HG02678 (cell line): ENCODE measurements at regions not wholly inside any gene's neighbourhood (a gene's known extent, or its start where the extent isn't known, plus 50 kb on each side); places are given as distances from the start of the nearest gene placed in this dataset.
"Not testable (repeated sequence)": the region's sequence is repeated elsewhere in the genome, so short reads cannot be mapped to it uniquely, and the experiment has no call there.

Source experiments
- ATAC-seq: cut with Tn5 transposase; IDR thresholded peaks from one replicate; pipeline ENCODE4 v1.9.1; 2021; ENCODE audit warnings: mild to moderate bottlenecking, moderate library complexity; ENCODE audit not compliant: unreplicated experiment

DNA sequence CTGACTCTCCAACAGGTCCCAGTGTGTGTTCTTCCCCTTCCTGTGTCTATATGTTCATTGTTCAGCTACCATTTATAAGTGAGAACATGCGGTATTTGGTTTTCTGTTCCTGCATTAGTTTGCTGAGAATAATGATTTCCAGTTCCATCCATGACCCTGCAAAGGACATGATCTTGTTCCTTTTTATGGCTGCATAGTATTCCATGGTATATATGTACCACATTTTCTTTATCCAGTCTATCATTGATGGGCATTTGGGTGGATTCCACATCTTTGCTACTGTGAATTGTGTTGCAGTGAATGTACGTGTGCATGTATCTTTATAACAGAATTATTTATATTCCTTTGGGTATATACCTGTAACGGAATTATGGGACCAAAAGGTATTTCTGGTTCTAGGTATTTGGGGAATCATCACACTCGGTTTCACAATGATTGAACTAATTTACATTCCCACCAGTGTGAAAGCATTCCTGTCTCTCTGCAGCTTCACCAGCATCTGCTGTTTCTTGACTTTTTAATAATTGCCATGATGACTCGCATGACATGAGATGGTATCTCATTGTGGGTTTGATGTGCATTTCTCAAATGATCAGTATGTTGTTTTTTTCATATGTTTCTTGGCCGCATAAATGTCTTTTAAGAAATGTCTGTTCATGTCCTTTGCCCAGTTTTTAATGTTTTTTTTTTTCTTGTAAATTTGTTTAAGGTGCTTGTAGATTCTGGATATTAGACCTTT lies 60.2 kb downstream of the LSMEM1 start:
- no peak for ATAC-seq

DNA sequence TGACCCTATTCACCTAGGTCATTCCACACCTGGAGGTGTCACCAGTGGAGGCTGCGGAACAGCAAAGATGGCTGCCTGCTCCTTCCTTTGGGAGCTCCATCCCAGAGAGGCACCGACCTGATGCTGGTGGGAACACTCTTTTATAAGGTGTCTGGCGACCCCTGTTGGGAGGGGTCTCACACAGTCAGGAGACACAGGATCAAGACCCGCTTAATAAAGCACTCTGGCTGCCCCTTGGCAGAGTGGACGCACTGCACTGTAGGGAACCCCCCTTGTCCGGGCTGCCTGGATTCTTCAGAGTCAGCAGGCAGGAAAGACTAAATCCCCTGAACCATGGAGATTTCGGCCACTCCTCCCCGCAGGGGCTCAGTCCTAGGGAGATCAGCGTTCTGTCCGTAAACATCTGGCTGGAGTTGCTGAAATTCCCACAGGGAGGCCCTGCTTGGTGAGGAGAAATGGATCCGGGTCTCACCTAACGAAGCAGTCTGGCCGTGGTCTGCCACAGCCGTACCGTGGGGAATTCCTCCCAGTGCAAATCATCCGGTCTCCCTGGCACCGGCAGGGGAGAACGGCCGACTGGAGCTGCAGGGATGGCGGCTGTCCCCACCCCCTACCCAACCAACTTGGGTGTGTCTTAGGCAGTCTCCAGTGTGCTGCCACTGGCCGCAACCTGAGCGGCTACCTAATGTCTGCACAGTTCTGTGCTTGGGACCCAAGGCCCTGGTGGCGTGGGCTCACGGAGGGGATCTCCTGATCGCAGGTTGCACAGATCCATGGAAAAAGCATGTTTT lies 66.1 kb downstream of the LSMEM1 start:
- no peak for ATAC-seq

DNA sequence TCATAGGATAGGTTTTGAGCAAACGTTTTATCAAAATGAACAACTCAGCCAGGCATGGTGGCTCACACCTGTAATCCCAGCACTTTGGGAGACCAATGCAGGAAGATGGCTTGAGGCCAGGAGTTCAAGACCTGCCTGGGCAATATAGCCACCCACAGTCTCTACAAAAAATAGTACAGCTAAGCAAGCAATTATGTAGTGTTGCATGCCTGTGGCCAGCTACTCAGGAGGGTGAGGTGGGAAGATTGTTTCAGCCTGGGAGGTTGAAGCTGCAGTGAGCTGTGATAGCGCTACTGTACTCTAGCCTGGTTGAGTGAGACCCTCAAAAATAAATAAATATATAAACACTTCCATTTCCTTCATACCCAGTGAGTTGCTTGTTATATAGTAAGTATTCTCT lies 67.1 kb downstream of the LSMEM1 start:
- ATAC-seq, result no peak

DNA sequence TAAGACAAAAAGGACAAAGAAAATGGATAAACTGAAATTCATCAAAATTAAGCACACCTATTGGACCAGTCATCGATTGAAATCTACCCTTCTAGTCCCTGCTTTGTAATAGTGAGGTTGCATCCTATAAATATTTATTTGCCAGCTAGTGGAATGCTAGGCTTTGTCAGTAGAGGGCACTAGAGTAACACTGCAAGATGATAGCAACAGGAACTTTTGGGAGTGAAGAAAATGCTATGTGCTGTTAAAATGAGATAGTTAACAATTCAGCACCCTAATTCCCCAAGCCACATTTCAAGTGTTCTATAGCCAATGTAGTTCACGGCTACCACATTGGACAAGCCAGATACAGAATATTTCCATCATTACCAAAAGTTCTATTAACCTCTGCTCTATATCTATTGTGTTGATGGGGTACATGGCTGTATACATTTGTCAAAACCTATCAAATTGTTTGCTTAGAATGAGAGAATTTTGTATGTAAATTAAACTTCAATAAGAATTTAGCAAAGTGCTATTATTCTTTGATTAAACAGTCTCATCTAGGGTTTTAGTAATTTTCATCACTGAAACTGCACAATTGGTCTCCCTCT lies 69.8 kb downstream of the LSMEM1 start:
- ATAC-seq, result peak; percentile 91

DNA sequence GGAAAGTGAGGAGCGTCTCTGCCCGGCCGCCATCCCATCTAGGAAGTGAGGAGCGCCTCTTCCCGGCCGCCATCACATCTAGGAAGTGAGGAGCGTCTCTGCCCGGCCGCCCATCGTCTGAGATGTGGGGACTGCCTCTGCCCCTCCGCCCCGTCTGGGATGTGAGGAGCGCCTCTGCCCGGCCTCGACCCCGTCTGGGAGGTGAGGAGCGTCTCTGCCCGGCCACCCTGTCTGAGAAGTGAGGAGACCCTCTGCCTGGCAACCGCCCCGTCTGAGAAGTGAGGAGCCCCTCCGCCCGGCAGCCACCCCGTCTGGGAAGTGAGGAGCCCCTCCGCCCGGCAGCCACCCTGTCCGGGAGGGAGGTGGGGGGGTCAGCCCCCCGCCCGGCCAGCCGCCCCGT lies 70.7 kb downstream of the LSMEM1 start:
- not testable (repeated sequence) for ATAC-seq

DNA sequence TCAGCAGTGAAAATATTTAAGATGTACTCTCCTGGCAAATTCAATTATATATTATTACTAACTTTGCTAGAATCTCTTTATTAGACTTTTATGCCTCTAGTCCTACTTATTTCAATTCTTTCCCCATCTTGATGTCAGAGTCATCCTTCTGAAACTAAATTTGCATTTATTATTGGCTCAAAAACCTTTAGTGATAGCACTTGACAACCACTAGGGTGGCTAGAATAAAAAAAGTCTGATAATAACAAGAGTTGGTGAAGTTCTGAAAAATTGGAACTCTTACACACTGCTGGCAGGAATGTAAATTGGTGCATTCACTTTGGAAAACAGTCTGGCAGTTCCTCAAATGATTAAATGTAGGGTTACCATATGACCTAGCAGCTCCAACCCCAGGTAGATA lies 73.8 kb downstream of the LSMEM1 start:
- no peak for ATAC-seq

DNA sequence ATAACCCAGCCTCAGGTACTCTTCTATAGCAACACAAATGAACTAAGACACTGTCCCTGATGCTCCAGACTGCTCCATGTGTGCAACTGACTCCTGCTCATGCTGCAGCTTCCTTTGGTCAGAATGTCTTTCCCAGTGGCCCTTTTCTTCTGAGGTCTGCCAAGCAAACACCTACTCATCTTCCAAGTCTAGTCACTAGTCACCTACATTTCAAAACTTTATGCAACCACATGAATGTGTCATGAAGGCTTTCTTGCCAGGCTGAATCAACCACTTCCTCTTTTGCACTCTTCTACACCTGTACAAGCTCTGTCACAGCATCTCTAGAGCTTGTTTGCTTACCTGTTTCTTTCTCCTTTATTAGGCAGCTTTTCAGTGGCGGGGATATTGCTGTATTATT lies 75.8 kb downstream of the LSMEM1 start:
- peak; percentile 90 for ATAC-seq

DNA sequence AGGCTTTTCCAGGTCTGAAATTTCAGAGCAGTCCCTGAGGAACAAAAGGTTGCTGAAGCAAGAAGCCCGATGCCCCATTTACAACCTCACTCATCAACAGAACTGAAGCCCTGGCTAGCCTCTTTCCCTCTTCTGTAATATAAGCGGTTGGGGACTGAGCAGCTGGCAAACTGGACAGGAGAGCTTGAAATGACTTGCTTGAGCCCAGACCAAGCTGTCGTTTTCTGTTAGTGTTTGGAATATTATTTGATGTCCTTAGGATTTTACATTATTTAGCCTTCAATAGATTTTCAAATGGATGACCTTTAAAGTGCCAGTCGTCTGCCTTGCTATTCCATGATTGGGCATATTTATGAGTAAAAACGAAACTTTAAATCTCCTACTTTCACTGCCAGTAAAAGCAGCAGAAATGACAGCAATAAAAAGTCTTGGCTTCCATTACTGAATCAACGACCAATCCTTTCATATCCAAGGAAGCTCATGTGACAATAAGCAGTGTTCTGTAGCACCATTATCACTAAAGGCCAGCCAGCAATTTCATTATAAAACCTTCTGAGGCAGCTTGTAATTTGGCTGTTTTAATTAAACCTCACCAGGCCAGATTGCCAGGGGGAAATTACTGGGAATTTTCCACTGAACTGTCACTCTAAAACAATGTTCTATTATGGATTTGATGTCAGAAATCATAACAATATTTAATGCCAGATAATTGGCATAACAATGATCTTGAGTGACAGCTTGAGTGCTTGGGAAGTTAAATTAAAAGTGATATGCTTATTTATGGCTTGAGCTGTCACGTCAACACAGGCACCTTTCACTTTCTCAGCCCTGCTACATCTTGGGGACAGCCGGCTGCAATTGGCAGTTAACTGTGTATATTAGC lies 85.9 kb downstream of the LSMEM1 start:
- no peak for ATAC-seq

DNA sequence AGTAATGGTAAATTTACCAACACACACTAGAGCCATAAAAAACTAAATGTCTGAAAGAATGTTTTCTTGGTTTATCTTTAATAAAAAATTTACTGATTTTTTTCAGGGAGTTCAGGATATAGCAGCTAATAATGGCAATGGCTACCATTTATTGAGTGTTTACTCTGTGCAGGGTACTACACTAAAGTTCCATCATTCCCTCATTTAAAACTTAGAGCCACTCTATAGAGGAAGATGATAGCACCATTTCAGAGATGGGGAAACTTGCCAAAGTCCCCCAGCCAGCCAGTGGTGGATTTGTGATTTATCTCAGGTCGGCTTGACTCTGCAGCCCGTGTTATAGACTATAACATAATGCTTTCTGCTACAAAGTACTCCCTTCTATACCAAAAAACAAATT lies 86.6 kb downstream of the LSMEM1 start:
- no peak for ATAC-seq

DNA sequence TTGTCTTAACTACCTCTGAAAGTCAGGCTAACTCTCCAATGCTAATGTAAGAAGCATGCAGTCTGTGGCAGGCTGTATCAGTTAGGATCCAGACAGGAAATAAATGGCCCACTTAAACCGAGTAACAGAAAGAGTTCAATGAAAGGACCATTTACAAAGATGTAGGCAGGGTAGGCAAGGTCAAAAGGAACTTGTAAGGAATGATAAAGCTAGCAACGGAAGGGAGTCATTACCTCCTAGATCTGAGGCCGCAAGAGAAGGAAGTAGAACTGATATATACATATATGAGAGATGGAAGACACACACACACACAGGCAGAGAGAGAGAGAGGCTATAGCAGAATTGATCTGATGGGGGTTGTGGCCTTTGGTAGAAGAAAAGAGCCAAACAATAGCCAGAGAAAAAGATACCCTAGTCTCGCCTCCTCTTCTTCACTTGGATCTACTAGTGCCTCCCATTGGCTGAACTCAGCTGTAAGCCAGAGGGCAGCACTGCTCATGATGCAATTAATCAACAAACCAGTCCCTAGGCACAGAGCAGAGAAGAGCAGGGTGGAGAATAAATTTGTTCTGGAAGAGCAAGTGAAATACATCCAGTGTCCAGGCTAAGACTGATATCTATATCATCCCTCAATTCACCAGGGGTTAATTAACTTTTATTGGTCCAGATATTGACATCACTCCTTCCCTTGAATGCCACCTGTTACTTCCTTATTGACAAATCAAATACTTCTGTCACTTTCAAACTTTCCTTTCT lies 91.2 kb downstream of the LSMEM1 start:
- ATAC-seq, result no peak

DNA sequence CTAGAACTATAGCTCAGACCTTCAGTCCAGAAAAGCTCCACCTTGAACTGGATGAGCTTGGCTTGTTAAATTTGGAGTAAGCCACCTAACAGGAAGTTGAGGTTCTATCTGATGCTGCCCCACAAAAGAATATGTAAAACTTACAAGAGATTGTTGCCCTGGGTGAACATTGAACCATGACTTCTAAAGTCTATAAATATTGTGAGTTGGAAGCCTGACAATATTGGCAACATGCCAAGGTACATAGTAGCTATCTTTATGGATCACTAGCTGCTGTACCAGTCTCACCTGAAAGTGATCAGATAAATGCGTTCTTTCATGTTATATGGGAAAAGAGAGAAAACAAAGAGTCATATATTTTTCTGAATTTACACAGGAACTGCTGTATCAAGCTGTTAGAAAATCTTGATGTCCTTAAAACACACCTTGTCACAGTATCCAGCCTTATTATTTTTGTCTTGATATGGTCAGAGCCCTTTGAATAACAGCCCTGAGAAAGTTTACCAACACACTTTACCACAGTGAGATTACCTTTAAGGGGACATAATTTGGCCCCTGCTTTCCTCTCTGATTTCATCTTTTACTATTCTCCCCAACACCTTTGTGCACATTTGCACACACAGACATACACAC lies 92.0 kb downstream of the LSMEM1 start:
- no peak for ATAC-seq

DNA sequence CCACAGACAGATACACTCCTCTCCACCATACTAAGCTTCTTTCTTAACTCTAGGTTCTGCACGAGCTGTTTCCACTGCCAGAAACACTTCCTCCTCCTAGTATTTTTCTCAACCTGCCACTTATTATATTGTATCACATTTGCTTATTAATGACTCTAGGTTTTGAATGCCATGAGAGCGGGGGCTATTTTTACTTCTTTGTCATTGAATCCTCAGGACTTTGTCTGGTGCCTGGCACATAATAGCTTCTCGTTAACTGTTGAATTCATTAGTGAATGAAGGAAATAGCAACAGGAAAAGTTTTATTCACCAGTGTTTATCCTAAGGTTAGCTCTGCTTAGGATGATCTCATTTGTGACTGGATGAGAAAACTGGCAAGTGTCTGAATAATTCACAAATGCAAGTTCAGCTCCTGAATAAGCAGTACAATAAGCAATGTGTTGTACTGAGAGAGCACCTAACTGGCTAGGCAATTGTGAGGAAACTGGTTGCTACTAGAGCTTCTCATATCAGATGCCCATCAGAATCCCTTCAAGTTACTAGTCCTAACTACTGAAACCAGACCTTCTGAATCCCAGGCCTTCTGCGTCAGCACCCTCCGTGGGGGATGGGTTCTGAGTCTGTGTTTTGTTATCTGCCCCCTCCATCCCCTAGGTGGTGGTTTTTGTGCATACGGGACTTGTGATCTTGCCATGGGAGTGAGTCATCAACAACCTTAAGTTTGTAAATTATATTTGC lies 92.7 kb downstream of the LSMEM1 start:
- ATAC-seq, result no peak

DNA sequence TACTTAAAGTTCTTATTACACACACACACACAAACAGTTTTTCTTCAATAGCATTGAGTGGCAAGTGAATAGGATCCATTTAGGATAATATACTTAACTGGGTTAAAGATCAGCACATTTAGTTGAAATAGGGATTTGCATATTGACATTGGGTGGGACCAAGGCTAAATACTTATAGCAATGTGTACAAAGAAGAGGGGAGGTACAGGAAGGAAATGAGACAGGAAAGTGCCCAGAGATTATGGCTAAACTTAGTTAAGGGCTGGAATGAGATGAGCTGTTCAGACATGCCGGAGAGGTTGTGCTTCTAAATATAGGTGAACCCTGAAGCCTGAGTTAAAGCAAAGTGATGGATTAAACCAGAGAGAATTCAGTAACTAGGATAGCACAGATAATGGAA lies 95.1 kb downstream of the LSMEM1 start:
- ATAC-seq, result no peak

DNA sequence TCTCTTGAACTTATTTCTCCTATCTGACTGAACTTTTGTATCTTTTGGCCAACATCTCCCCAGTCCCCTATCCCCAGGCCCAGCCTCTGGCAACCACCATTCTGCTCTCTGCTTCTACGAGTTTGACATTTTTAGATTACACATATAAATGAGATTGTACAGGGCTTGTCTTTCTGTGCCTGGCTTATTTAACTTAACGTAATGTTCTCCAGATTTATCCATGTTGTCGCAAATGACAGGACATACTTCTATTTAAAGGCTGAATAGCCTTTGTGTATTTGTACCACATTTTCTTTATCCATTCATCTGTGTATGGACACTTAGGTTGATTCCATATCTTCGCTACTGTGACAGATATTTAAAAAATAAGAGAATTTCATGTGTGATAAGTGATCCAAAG lies 98.6 kb downstream of the LSMEM1 start:
- ATAC-seq, result no peak

DNA sequence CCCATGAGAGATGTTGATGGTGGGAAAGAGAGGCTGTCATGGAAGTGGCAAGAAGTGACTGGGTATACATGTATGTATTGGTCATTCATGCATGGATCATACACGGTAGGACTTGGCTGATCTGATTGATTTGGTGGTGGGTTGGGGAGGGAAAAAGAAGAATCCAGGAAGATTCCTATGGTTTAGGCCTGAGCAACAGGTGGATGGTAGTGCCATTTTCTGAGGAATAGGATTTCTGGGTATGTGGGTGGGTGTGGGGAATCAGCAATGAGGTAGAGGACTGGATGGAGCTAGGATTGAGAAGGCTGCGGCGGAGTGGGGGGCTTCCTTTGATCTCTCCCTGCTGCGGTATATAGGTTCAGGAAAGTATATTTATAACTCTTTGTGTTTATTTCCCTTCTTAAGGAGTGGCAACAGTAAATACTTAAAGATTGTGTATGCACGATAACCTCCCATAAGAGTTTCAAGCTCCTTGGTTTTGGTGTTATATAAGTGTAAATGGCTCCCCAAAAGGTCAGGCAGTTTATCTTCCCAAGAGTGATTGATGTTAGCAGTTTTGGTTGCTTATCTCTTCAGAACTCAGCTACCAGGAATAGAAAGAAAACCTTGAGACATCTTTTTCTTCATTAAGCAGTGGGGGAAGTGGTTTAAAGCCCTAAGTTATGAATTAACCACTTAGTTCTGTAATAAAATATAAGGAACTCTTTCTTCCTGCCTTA lies 100.1 kb downstream of the LSMEM1 start:
- no peak for ATAC-seq

DNA sequence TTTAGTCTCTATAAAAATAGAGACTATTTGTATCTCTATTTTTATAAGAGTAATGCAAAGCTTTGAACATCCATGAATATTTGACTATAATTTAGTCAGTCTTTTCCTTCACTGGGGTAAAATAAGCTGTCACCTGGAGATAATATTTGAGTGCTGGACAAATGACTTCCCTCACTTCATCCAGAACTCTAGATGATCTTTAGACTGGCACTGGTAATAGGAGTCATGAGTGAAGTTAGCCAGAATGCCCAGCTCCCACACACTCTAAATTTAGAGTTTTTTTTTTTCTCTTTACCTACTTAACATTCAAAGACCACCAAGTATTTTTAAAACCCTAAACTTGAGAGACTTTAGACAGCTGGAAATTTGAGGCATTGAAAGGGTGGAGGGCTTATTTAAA lies 100.7 kb downstream of the LSMEM1 start:
- ATAC-seq, result no peak

DNA sequence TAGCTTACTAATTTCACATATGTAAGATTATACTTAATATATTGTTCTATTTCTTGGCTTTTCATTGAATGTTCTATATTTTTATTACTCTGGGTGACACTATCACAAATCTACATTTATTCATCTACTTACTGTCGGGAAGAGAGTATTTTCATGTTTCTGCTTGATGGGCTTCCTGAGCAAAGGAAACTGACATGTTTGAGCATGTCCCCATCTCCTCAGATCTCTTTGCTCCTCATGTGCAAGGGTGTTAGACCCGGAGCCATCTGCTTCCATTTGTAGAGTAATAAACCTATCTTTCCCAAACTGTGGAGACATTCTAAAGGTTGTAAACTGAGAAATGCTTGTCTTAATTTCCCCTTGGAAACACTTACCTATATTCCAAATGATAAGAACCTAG lies 103.5 kb downstream of the LSMEM1 start:
- no peak for ATAC-seq

DNA sequence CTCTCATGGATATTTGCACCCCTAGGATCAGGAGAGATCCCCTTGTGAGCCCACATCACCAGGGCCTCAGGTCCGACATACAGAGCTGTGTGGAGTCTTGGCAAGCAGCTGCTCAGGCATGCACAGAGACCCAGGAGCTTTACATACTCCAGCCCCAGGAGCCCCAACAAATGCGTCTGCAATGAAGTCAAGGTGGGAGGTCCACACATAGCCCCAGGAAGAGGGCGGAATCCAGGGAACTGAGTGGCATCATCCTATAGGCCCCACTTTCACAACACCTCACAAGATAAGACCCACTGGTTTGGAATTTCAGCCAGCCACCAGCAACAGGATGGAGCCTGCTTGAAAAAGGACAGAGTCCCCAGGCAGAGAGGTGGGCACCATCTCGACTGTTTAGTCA lies 106.7 kb downstream of the LSMEM1 start:
- no peak for ATAC-seq
